Transverse colon (tissue), 4 donors: ENCODE measurements at regions not wholly inside any gene's neighbourhood (a gene's known extent, or its start where the extent isn't known, plus 50 kb on each side); places are given as distances from the start of the nearest gene placed in this dataset.

Source experiments
- DNase-seq: peaks from one replicate; pipeline ENCODE4 v3.0.0-alpha.2; 2019
- H3K27ac ChIP-seq, 4 donors: fragments of 200-600 bp; sonication (generic); 2 replicates each; pipeline ENCODE4 v1.5.1; 2016 to 2018; ENCODE audit warnings: inconsistent platforms in 4 of 4
- H3K27me3 ChIP-seq: fragments of 200-600 bp; sonication (generic); 2 replicates; pipeline ENCODE4 v1.5.1; 2017; ENCODE audit warnings: inconsistent platforms
- H3K36me3 ChIP-seq, 4 donors: fragments of 200-600 bp; sonication (generic); 2 replicates each; pipeline ENCODE4 v1.5.1; 2017 to 2019; ENCODE audit warnings: inconsistent platforms in 4 of 4
- H3K4me1 ChIP-seq, 4 donors: fragments of 200-600 bp; sonication (generic); 2 replicates each; pipeline ENCODE4 v1.5.1; 2017 to 2020; ENCODE audit warnings: inconsistent platforms in 4 of 4
- H3K4me3 ChIP-seq, 4 donors: fragments of 200-600 bp; sonication (generic); 1 replicate in 1 of 4; 2 replicates in 3 of 4; pipeline versions ENCODE4 v1.5.1 to v1.6.1; 2017 to 2019; ENCODE audit warnings: inconsistent platforms in 4 of 4
- H3K9me3 ChIP-seq, 2 donors: fragments of 200-600 bp; sonication (generic); 2 replicates each; pipeline ENCODE4 v1.5.1; 2017 to 2019; ENCODE audit warnings: inconsistent platforms in 2 of 2
- CTCF ChIP-seq, 5 experiments: fragments of 200-600 bp in 3 of 5; fragments of 450-650 bp in 2 of 5; sonication (generic) in 3 of 5; IDR thresholded peaks; 1 replicate in 2 of 5; 2 replicates in 3 of 5; pipeline ENCODE4 v1.5.1; 2016 to 2017; ENCODE audit warnings: antibody characterized with exemption in 5 of 5, inconsistent platforms in 3 of 5, mild to moderate bottlenecking in 2 of 5, moderate library complexity in 1 of 5
- EP300 ChIP-seq: sonication (generic); formaldehyde crosslinking; IDR thresholded peaks from one replicate; pipeline ENCODE4 v1.6.1; 2017; ENCODE audit warnings: antibody characterized with exemption, low read depth
- POLR2A ChIP-seq: fragments of 450-650 bp; IDR thresholded peaks from one replicate; pipeline ENCODE4 v1.6.1; 2016; ENCODE audit warnings: antibody characterized with exemption, mild to moderate bottlenecking, moderate library complexity
- POLR2AphosphoS5 ChIP-seq, 3 donors: sonication (generic); formaldehyde crosslinking; IDR thresholded peaks; one replicate each; pipeline ENCODE4 v1.6.1; 2016; ENCODE audit warnings: antibody characterized with exemption in 3 of 3
- WGBS, 2 donors: methylation state at CpG; one replicate each; pipeline ENCODE4 v1.1.5; 2018; ENCODE audit warnings: low coverage in 1 of 2; 5-methylcytosine and 5-hydroxymethylcytosine counted together
- in situ Hi-C, 4 donors: fragments of 200-750 bp; cut with MboI; loops; one replicate each; pipeline versions ENCODE4 v1.15.0 to v1.15.1; 2017; ENCODE audit warnings: low sequenced_read_pairs in 3 of 4, low pct_ligation_motif_present in 1 of 4, low pct_unique_long_range_greater_than_20kb in 1 of 4
- intact Hi-C: fragments of 100-400 bp; cut with DNase I; formaldehyde crosslinking; loops from one replicate; pipeline ENCODE4 v1.15.1; 2023; ENCODE audit warnings: low total_unique reads

- Histone ChIP-seq H3K9me3 (no peaks in the 10 kb centered on the region), H3K27ac (no peak overlapping the region), H3K27me3 (no peaks in the 10 kb centered on the region), H3K4me1 (no peaks in the 10 kb centered on the region), H3K36me3 (no peaks in the 10 kb centered on the region), H3K4me3 (no peak overlapping the region)
- no peak for DNase-seq
- in situ Hi-C loops (no loop called here), intact Hi-C loops (no loop called here)
- TF ChIP-seq POLR2A (no peak), POLR2AphosphoS5 (IDR thresholded peaks at IDR 0.05) (no peak), EP300 (no peak), CTCF (IDR thresholded peaks at IDR 0.05) (no peak)
- 50 to 54% methylated on average over 2 of the region's 2 CpGs for WGBS, 2 donors
Measured at GRCh38 chr2:128771401-128771800, 452.7 kb upstream of the HS6ST1 start.

DNA sequence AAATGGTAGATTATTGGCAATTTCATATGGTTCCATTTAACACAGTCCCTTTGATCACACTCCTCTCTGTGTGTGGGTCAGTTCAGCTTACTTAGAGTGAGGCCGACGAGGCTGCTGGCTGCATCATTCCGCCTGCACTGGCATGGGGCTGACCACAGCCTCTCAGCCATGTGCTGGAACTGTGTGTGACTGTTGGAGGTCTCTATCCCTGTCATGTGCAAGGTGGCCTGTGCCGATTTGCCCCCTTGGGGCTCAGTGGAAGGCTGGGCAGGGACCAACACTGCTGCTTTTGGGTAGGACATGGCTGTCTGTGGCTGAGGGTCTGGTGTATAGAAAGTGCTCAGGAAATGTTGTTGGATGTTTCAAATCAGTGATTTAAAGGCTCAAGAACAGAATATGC is 454.0 kb upstream of the HS6ST1 start:
- Histone ChIP-seq H3K9me3 (no peaks in the 10 kb centered on the region), H3K4me1 (no peaks in the 10 kb centered on the region), H3K27me3 (no peaks in the 10 kb centered on the region), H3K27ac (no peak overlapping the region), H3K36me3 (no peaks in the 10 kb centered on the region), H3K4me3 (no peak overlapping the region)
- no peak for TF ChIP-seq POLR2AphosphoS5 (IDR thresholded peaks at IDR 0.05)
- TF ChIP-seq CTCF (IDR thresholded peaks at IDR 0.05), result no peak
- TF ChIP-seq POLR2A, result no peak
- TF ChIP-seq EP300, result no peak
- intact Hi-C loops, result no loop called here
- in situ Hi-C loops, result no loop called here
- WGBS, 2 donors, result 75% methylated on average over 4 of the region's 4 CpGs; no CpG with 5 or more reads in 1 of the 2 donors
- DNase-seq, result no peak

GRCh38 chr2:128773641-128774319 is 455.1 kb upstream of the HS6ST1 start:
- no peak for TF ChIP-seq POLR2A
- no peak for TF ChIP-seq POLR2AphosphoS5 (IDR thresholded peaks at IDR 0.05)
- no peak for TF ChIP-seq CTCF (IDR thresholded peaks at IDR 0.05)
- no peak overlapping the region for H3K27ac ChIP-seq
- H3K9me3 ChIP-seq, result no peaks in the 10 kb centered on the region
- no peaks in the 10 kb centered on the region for H3K27me3 ChIP-seq
- no peak for DNase-seq
- in situ Hi-C loops, result no loop called here
- no peaks in the 10 kb centered on the region for H3K4me1 ChIP-seq
- WGBS, 2 donors, result 65 to 86% methylated on average over 2 to 16 of the region's 16 CpGs
- intact Hi-C loops, result no loop called here
- no peak overlapping the region for H3K4me3 ChIP-seq
- no peaks in the 10 kb centered on the region for H3K36me3 ChIP-seq

- no peaks in the 10 kb centered on the region for H3K4me1 ChIP-seq
- TF ChIP-seq POLR2AphosphoS5 (IDR thresholded peaks at IDR 0.05), result no peak
- no peak for TF ChIP-seq POLR2A
- no peak for TF ChIP-seq EP300
- no peak for TF ChIP-seq CTCF (IDR thresholded peaks at IDR 0.05)
- in situ Hi-C loops, result no loop called here
- no peaks in the 10 kb centered on the region for H3K9me3 ChIP-seq
- no peaks in the 10 kb centered on the region for H3K36me3 ChIP-seq
- no peak for DNase-seq
- intact Hi-C loops, result no loop called here
- no peak overlapping the region for H3K4me3 ChIP-seq
- no peaks in the 10 kb centered on the region for H3K27me3 ChIP-seq
- H3K27ac ChIP-seq, result no peak overlapping the region
- 74 to 90% methylated on average over 2 to 7 of the region's 7 CpGs for WGBS, 2 donors
Measured at GRCh38 chr2:128774320-128775216, 455.9 kb upstream of the HS6ST1 start.
